Adrenal gland (tissue), 9 donors: ENCODE measurements at regions not wholly inside any gene's neighbourhood (a gene's known extent, or its start where the extent isn't known, plus 50 kb on each side); places are given as distances from the start of the nearest gene placed in this dataset.

Experiments
- DNase-seq, 7 donors: peaks; one replicate each; pipeline ENCODE4 v3.0.0-alpha.2; 2019 to 2020
- H3K27ac ChIP-seq, 5 donors: fragments of 200-600 bp; sonication (generic) in 4 of 5; 1 replicate in 3 of 5; 2 replicates in 2 of 5; pipeline versions ENCODE4 v1.5.1 to v1.8.0; 2016 to 2020; ENCODE audit warnings: mild to moderate bottlenecking in 1 of 5
- H3K27me3 ChIP-seq: fragments of 200-600 bp; 2 replicates; pipeline ENCODE4 v1.8.0; 2021
- H3K36me3 ChIP-seq, 2 donors: fragments of 200-600 bp; replicated peaks in 1 of 2; 1 replicate in 1 of 2; 2 replicates in 1 of 2; pipeline versions ENCODE4 v1.5.1 to v1.8.0; 2018 to 2022
- H3K4me1 ChIP-seq, 2 donors: fragments of 200-600 bp; replicated peaks in 1 of 2; 1 replicate in 1 of 2; 2 replicates in 1 of 2; pipeline versions ENCODE4 v1.5.1 to v1.8.0; 2018 to 2021
- H3K4me3 ChIP-seq, 4 donors: fragments of 200-600 bp; sonication (generic) in 3 of 4; one replicate each; pipeline ENCODE4 v1.5.1; 2016 to 2018
- H3K9me3 ChIP-seq, 3 donors: fragments of 200-600 bp; sonication (generic) in 1 of 3; replicated peaks in 1 of 3; 1 replicate in 2 of 3; 2 replicates in 1 of 3; pipeline versions ENCODE4 v1.5.1 to v1.8.0; 2016 to 2021
- CTCF ChIP-seq, 6 experiments: fragments of 450-650 bp in 4 of 6; fragments of 200-600 bp in 2 of 6; sonication (generic) in 1 of 6; IDR thresholded peaks; 1 replicate in 5 of 6; 2 replicates in 1 of 6; pipeline versions ENCODE4 v1.5.1 to v1.8.0; 2016 to 2021; ENCODE audit warnings: antibody characterized with exemption in 6 of 6, mild to moderate bottlenecking in 2 of 6, moderate library complexity in 1 of 6
- POLR2A ChIP-seq, 2 donors: fragments of 450-650 bp; IDR thresholded peaks; one replicate each; pipeline ENCODE4 v1.6.1; 2017; ENCODE audit warnings: antibody characterized with exemption in 2 of 2, mild to moderate bottlenecking in 2 of 2, moderate library complexity in 1 of 2
- WGBS, 4 donors: extraction: QIAGEN DNeasy Blood & Tissue Kit in 2 of 4; methylation state at CpG; one replicate each; pipeline versions ENCODE4 v1.1.5 to v1.1.7; 2013 to 2017; 5-methylcytosine and 5-hydroxymethylcytosine counted together
- intact Hi-C, 2 donors: fragments of 100-400 bp; cut with DNase I; formaldehyde crosslinking; loops; one replicate each; pipeline versions ENCODE4 v1.14.1 to v1.15.0; 2022 to 2023
- donor health status: healthy with polysubstance abuse.
- donor health status: Bipolar disorder and iron deficiency.
- donor health status: DM: yes; HTN: yes; CAD: no.
- donor health status: DM: no; HTN: no; CAD: no.
- donor health status: DM: no; HTN: no; CAD: no.

GRCh38 chrX:7435822-7436221 is 287.9 kb upstream of the PUDP start:
- H3K4me3 ChIP-seq = no peak overlapping the region
- no peak for TF ChIP-seq POLR2A (IDR thresholded peaks at IDR 0.05)
- TF ChIP-seq CTCF (IDR thresholded peaks at IDR 0.05) = no peak
- no peak overlapping the region for H3K27ac ChIP-seq
- H3K36me3 ChIP-seq = no peaks in the 10 kb centered on the region
- no peaks in the 10 kb centered on the region for H3K27me3 ChIP-seq
- H3K9me3 ChIP-seq = no peaks in the 10 kb centered on the region
- DNase-seq = no peak
- WGBS, 4 donors = 75 to 84% (median 82%) methylated on average over 2 of the region's 2 CpGs
- H3K4me1 ChIP-seq = no peaks in the 10 kb centered on the region
- intact Hi-C loops = no loop called here

GRCh38 chrX:7432901-7433300 is 284.9 kb upstream of the PUDP start:
- Histone ChIP-seq H3K36me3 (no peaks in the 10 kb centered on the region), H3K4me3 (no peak overlapping the region), H3K27ac (no peak overlapping the region), H3K9me3 (no peaks in the 10 kb centered on the region), H3K4me1 (no peaks in the 10 kb centered on the region), H3K27me3 (no peaks in the 10 kb centered on the region)
- DNase-seq = no peak
- no peak for TF ChIP-seq POLR2A (IDR thresholded peaks at IDR 0.05)
- no peak for TF ChIP-seq CTCF (IDR thresholded peaks at IDR 0.05)
- intact Hi-C loops = no loop called here
- WGBS, 4 donors = 67 to 82% (median 76%) methylated on average over 2 of the region's 2 CpGs

GRCh38 chrX:7420717-7421116 is 272.8 kb upstream of the PUDP start:
- H3K27ac ChIP-seq = no peak overlapping the region
- no peaks in the 10 kb centered on the region for H3K36me3 ChIP-seq
- WGBS, 4 donors = 57 to 78% (median 66%) methylated on average over 1 of the region's 1 CpG
- H3K27me3 ChIP-seq = no peaks in the 10 kb centered on the region
- intact Hi-C loops = no loop called here
- H3K4me3 ChIP-seq = no peak overlapping the region
- no peak for DNase-seq
- no peaks in the 10 kb centered on the region for H3K4me1 ChIP-seq
- no peaks in the 10 kb centered on the region for H3K9me3 ChIP-seq
- no peak for TF ChIP-seq POLR2A (IDR thresholded peaks at IDR 0.05)
- TF ChIP-seq CTCF (IDR thresholded peaks at IDR 0.05) = no peak

GRCh38 chrX:7414753-7415152 is 266.8 kb upstream of the PUDP start:
- WGBS, 4 donors = 58 to 68% (median 64%) methylated on average over 2 of the region's 2 CpGs
- intact Hi-C loops = no loop called here
- H3K27me3 ChIP-seq = no peaks in the 10 kb centered on the region
- H3K4me3 ChIP-seq = no peak overlapping the region
- H3K36me3 ChIP-seq = no peaks in the 10 kb centered on the region
- no peak overlapping the region for H3K27ac ChIP-seq
- no peaks in the 10 kb centered on the region for H3K4me1 ChIP-seq
- no peak for DNase-seq
- TF ChIP-seq CTCF (IDR thresholded peaks at IDR 0.05) = no peak
- no peak for TF ChIP-seq POLR2A (IDR thresholded peaks at IDR 0.05)
- H3K9me3 ChIP-seq = no peaks in the 10 kb centered on the region
